Activated CD4-positive, alpha-beta T cell treated with anti-CD3 and anti-CD28 coated beads, Interleukin-2, amount 50 U/mL, for 16 hours (primary cell): ENCODE measurements at regions not wholly inside any gene's neighbourhood (a gene's known extent, or its start where the extent isn't known, plus 50 kb on each side); places are given as distances from the start of the nearest gene placed in this dataset.
"Not testable (repeated sequence)": the region's sequence is repeated elsewhere in the genome, so short reads cannot be mapped to it uniquely, and the experiment has no call there.

ENCODE experiments used
- DNase-seq: peaks from one replicate; pipeline ENCODE4 v3.0.0-alpha.2; 2020

- no peak for DNase-seq
Measured at GRCh38 chr17:70375813-70376770, 206.8 kb downstream of the KCNJ2 start.

GRCh38 chr17:70377654-70378053, 208.3 kb downstream of the KCNJ2 start:
- DNase-seq = no peak

GRCh38 chr17:70378076-70378475, 208.7 kb downstream of the KCNJ2 start:
- DNase-seq = no peak

GRCh38 chr17:70379945-70380344, 210.6 kb downstream of the KCNJ2 start:
- no peak for DNase-seq

- not testable (repeated sequence) for DNase-seq
Measured at GRCh38 chr17:70381916-70382315, 212.6 kb downstream of the KCNJ2 start.

GRCh38 chr17:70388326-70388725, 219.0 kb downstream of the KCNJ2 start:
- no peak for DNase-seq

- not testable (repeated sequence) for DNase-seq
Measured at GRCh38 chr17:70389232-70389757, 220.0 kb downstream of the KCNJ2 start.

- no peak for DNase-seq
Measured at GRCh38 chr17:70390049-70390448, 220.7 kb downstream of the KCNJ2 start.

GRCh38 chr17:70394473-70395232, 225.3 kb downstream of the KCNJ2 start:
- DNase-seq = no peak

GRCh38 chr17:70405492-70406220, 236.3 kb downstream of the KCNJ2 start:
- peak; percentile 13 for DNase-seq

GRCh38 chr17:70407506-70407905, 238.2 kb downstream of the KCNJ2 start:
- DNase-seq = no peak

- DNase-seq = no peak
Measured at GRCh38 chr17:70408768-70409167, 239.4 kb downstream of the KCNJ2 start.

- DNase-seq = no peak
Measured at GRCh38 chr17:70414300-70414699, 245.0 kb downstream of the KCNJ2 start.

- no peak for DNase-seq
Measured at GRCh38 chr17:70420861-70421445, 251.6 kb downstream of the KCNJ2 start.

GRCh38 chr17:70422862-70423261, 253.5 kb downstream of the KCNJ2 start:
- DNase-seq = no peak

GRCh38 chr17:70423562-70423961, 254.2 kb downstream of the KCNJ2 start:
- DNase-seq = no peak

GRCh38 chr17:70426752-70427151, 257.4 kb downstream of the KCNJ2 start:
- DNase-seq = no peak

GRCh38 chr17:70434536-70435490, 265.5 kb downstream of the KCNJ2 start:
- no peak for DNase-seq

- no peak for DNase-seq
Measured at GRCh38 chr17:70437656-70438055, 268.3 kb downstream of the KCNJ2 start.

GRCh38 chr17:70446446-70446845, 277.1 kb downstream of the KCNJ2 start:
- no peak for DNase-seq

- no peak for DNase-seq
Measured at GRCh38 chr17:70447588-70447987, 278.3 kb downstream of the KCNJ2 start.
